ENCODE measurements at regions not wholly inside any gene's neighbourhood (a gene's known extent, or its start where the extent isn't known, plus 50 kb on each side); places are given as distances from the start of the nearest gene placed in this dataset.

DNA sequence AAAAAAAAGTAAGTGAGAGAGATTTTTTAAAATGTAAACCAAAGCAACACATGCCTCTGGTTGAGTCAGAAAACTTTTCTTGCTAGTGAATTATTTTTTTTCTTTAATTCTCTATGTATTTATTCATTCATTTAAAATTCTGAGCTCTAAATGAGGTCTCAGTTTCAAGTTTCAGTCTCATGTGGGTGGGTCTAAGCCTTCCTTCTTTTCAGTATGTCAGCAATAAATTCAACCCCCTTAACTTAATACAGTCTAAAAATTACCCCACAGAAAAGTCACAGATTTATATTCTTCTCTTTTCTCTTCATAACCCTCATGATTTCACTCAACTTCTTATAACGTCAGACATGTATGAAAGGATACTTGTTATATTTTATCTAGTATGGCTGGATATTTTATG lies 663.3 kb upstream of the PTCHD4 start:
- WGBS, result 100% methylated on average over 1 of the region's 1 CpG

DNA sequence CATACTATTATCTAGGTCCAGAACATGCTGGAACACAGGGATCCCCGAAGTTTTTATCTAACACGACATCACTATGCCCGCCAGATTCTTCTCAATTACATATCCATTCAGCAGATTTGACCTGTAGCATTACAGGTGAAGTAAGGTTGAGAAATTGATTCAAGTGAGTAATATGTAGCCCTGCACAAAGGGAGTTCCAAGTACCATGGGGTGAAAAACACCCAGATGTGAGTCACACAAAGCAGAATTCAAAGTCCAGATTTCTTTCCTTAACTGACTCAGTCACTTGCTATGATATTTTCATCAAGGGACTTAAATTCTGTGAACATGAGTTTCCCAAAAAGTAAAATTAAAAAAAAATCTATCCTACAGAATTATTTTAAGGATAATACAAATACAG lies 655.4 kb upstream of the PTCHD4 start:
- H2AFZ ChIP-seq (ENCODE audit: low read depth, low read length), result no peak overlapping the region
- H2BK5ac ChIP-seq (ENCODE audit: low read depth, low read length, poor library complexity, severe bottlenecking), result no peak overlapping the region
- H3K4me3 ChIP-seq (ENCODE audit: insufficient read depth in 1 of 2, low read depth in 1 of 2, low read length in 2 of 2), result no peak overlapping the region
- H2AK5ac ChIP-seq (ENCODE audit: low read length, severe bottlenecking), result no peak overlapping the region
- no peak overlapping the region for H4K91ac ChIP-seq (ENCODE audit: low read length)
- peak overlapping the region; percentile 59 for H3K9ac ChIP-seq (ENCODE audit: low read length)
- no peaks in the 10 kb centered on the region for H3K36me3 ChIP-seq (ENCODE audit: control insufficient read depth in 1 of 2, insufficient read depth in 2 of 2, low read depth in 1 of 2, low read length in 2 of 2)
- H3K4me2 ChIP-seq (ENCODE audit: low read length, poor library complexity, severe bottlenecking), result no peak overlapping the region
- no peaks in the 10 kb centered on the region for H3K9me3 ChIP-seq (ENCODE audit: control insufficient read depth, low read length)
- no peak for DNase-seq
- no peaks in the 10 kb centered on the region for H3K27me3 ChIP-seq (ENCODE audit: control insufficient read depth in 1 of 2, insufficient read depth in 1 of 2, low read length in 2 of 2)
- H3K4ac ChIP-seq (ENCODE audit: low read depth in 1 of 2, low read length in 2 of 2), result no peak overlapping the region
- H2BK12ac ChIP-seq (ENCODE audit: low read length in 2 of 2), result no peak overlapping the region
- no peaks in the 10 kb centered on the region for H3K79me1 ChIP-seq (replicated peaks; ENCODE audit: low read length, poor library complexity, severe bottlenecking)
- no peak overlapping the region for H2BK120ac ChIP-seq (ENCODE audit: low read depth, low read length)
- H4K8ac ChIP-seq (ENCODE audit: low read length), result no peak overlapping the region
- no peak overlapping the region for H3K14ac ChIP-seq (ENCODE audit: low read length in 2 of 2)
- H3K18ac ChIP-seq (ENCODE audit: low read depth in 1 of 2, low read length in 2 of 2), result no peak overlapping the region
- no peak overlapping the region for H3K27ac ChIP-seq (ENCODE audit: low read length, poor library complexity, severe bottlenecking)
- H2BK15ac ChIP-seq (ENCODE audit: low read depth, poor library complexity, severe bottlenecking), result no peak overlapping the region
- H3K23ac ChIP-seq (ENCODE audit: low read length in 2 of 2), result no peak overlapping the region
- no CpG with 5 or more reads among the region's 3 CpGs for WGBS
- no peaks in the 10 kb centered on the region for H3K4me1 ChIP-seq (ENCODE audit: control insufficient read depth, insufficient read depth, low read depth, low read length)

More for the DNA sequence above, 663.3 kb upstream of the PTCHD4 start:
- no peak overlapping the region for H2BK5ac ChIP-seq (ENCODE audit: low read depth, low read length, poor library complexity, severe bottlenecking)
- no peak overlapping the region for H2BK12ac ChIP-seq (ENCODE audit: low read length in 2 of 2)
- H3K23ac ChIP-seq (ENCODE audit: low read length in 2 of 2), result no peak overlapping the region
- H3K27me3 ChIP-seq (ENCODE audit: control insufficient read depth in 1 of 2, insufficient read depth in 1 of 2, low read length in 2 of 2), result no peaks in the 10 kb centered on the region
- no peak overlapping the region for H2AFZ ChIP-seq (ENCODE audit: low read depth, low read length)
- H3K18ac ChIP-seq (ENCODE audit: low read depth in 1 of 2, low read length in 2 of 2), result no peak overlapping the region
- no peak overlapping the region for H3K14ac ChIP-seq (ENCODE audit: low read length in 2 of 2)
- H2AK5ac ChIP-seq (ENCODE audit: low read length, severe bottlenecking), result no peak overlapping the region
- H3K4me3 ChIP-seq (ENCODE audit: insufficient read depth in 1 of 2, low read depth in 1 of 2, low read length in 2 of 2), result no peak overlapping the region
- no peaks in the 10 kb centered on the region for H3K4me1 ChIP-seq (ENCODE audit: control insufficient read depth, insufficient read depth, low read depth, low read length)
- H3K9me3 ChIP-seq (ENCODE audit: control insufficient read depth, low read length), result no peaks in the 10 kb centered on the region
- H4K91ac ChIP-seq (ENCODE audit: low read length), result no peak overlapping the region
- H3K36me3 ChIP-seq (ENCODE audit: control insufficient read depth in 1 of 2, insufficient read depth in 2 of 2, low read depth in 1 of 2, low read length in 2 of 2), result no peaks in the 10 kb centered on the region
- no peak overlapping the region for H3K4me2 ChIP-seq (ENCODE audit: low read length, poor library complexity, severe bottlenecking)
- no peaks in the 10 kb centered on the region for H3K79me1 ChIP-seq (replicated peaks; ENCODE audit: low read length, poor library complexity, severe bottlenecking)
- no peak overlapping the region for H3K4ac ChIP-seq (ENCODE audit: low read depth in 1 of 2, low read length in 2 of 2)
- H2BK120ac ChIP-seq (ENCODE audit: low read depth, low read length), result no peak overlapping the region
- no peak overlapping the region for H3K9ac ChIP-seq (ENCODE audit: low read length)
- H2BK15ac ChIP-seq (ENCODE audit: low read depth, poor library complexity, severe bottlenecking), result no peak overlapping the region
- H3K27ac ChIP-seq (ENCODE audit: low read length, poor library complexity, severe bottlenecking), result no peak overlapping the region
- DNase-seq, result no peak
- no peak overlapping the region for H4K8ac ChIP-seq (ENCODE audit: low read length)

DNA sequence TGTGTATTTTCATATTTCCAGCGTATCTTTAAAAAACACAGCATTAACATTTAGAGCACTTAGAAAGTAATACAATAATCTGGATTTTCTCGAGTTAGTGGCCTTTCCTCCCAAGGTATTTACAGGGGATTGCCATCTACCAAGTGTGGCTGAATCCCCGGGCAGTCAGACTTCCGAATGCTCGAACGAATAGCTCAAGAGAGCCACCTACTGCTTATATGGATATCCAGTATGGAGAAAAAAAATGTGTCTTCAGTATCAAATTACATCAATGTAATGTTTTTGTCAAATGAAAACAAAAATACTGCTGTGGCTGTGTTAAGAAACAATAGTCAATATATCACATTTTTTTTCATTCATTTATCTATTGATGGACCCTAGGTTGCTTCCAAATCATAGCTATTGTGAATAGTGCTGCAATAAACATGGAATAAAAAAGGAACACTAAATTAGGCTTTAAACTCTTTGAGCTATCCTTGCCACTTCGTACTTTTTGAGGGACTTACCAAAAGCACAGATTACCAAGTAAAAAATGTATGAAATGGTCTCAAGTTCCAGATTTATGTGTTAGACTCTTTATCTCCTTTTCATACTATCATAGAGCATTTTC lies 654.5 kb upstream of the PTCHD4 start:
- Histone ChIP-seq H3K23ac (ENCODE audit: low read length in 2 of 2) (no peak overlapping the region), H2BK120ac (ENCODE audit: low read depth, low read length) (no peak overlapping the region)

DNA sequence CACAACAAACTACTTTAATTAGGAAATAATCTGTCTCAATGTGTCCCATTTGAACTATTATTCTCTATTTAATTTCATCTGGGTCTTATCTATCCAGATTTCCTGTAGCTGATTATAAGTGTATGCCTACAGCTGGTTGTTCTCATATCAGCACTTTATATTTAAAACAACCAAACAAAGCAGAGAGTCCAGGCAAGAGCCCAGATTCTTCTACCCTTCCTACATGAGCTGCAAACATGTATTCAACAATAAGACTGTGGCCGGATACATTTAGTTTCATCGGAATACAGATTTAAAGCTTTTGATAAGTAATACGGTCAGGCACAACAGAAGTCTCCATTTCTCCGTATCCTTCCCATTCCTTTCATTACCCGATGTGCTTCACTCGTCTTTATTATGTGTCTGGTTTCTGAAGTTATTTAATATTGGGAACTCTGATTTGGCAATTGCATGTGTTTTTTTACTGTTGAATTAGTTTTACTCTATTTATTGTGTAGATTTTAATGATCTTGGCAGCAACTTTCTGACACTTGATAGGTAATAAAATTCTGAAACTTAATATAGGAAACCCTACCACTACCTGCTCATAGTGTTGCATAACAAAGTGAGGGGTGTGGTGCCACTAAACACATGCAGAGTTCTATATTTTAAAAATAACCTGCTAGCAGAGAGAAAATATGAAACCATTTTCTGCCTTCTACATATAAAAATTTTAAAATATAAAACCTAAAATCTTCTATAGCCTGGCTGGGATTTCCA lies 653.5 kb upstream of the PTCHD4 start:
- no peak overlapping the region for H3K23ac ChIP-seq (ENCODE audit: low read length in 2 of 2)
- H3K14ac ChIP-seq (ENCODE audit: low read length in 2 of 2), result no peak overlapping the region
- no peak overlapping the region for H2BK12ac ChIP-seq (ENCODE audit: low read length in 2 of 2)
- H3K36me3 ChIP-seq (ENCODE audit: control insufficient read depth in 1 of 2, insufficient read depth in 2 of 2, low read depth in 1 of 2, low read length in 2 of 2), result no peaks in the 10 kb centered on the region
- no peak overlapping the region for H2AFZ ChIP-seq (ENCODE audit: low read depth, low read length)
- no peak overlapping the region for H4K91ac ChIP-seq (ENCODE audit: low read length)
- H2BK5ac ChIP-seq (ENCODE audit: low read depth, low read length, poor library complexity, severe bottlenecking), result no peak overlapping the region
- no peaks in the 10 kb centered on the region for H3K79me1 ChIP-seq (replicated peaks; ENCODE audit: low read length, poor library complexity, severe bottlenecking)
- H3K18ac ChIP-seq (ENCODE audit: low read depth in 1 of 2, low read length in 2 of 2), result no peak overlapping the region
- no peak overlapping the region for H2BK15ac ChIP-seq (ENCODE audit: low read depth, poor library complexity, severe bottlenecking)
- no peak overlapping the region for H4K8ac ChIP-seq (ENCODE audit: low read length)
- no peaks in the 10 kb centered on the region for H3K9me3 ChIP-seq (ENCODE audit: control insufficient read depth, low read length)
- H3K4me1 ChIP-seq (ENCODE audit: control insufficient read depth, insufficient read depth, low read depth, low read length), result no peaks in the 10 kb centered on the region
- 87% methylated on average over 5 of the region's 6 CpGs for WGBS
- no peak overlapping the region for H2BK120ac ChIP-seq (ENCODE audit: low read depth, low read length)
- no peak overlapping the region for H3K4me2 ChIP-seq (ENCODE audit: low read length, poor library complexity, severe bottlenecking)
- no peak overlapping the region for H3K4me3 ChIP-seq (ENCODE audit: insufficient read depth in 1 of 2, low read depth in 1 of 2, low read length in 2 of 2)
- DNase-seq, result no peak
- no peak overlapping the region for H3K27ac ChIP-seq (ENCODE audit: low read length, poor library complexity, severe bottlenecking)
- no peak overlapping the region for H2AK5ac ChIP-seq (ENCODE audit: low read length, severe bottlenecking)
- H3K9ac ChIP-seq (ENCODE audit: low read length), result peak overlapping the region; percentile 39
- H3K4ac ChIP-seq (ENCODE audit: low read depth in 1 of 2, low read length in 2 of 2), result no peak overlapping the region
- H3K27me3 ChIP-seq (ENCODE audit: control insufficient read depth in 1 of 2, insufficient read depth in 1 of 2, low read length in 2 of 2), result no peaks in the 10 kb centered on the region

More for the DNA sequence above, 654.5 kb upstream of the PTCHD4 start:
- H3K27ac ChIP-seq (ENCODE audit: low read length, poor library complexity, severe bottlenecking), result no peak overlapping the region
- no peaks in the 10 kb centered on the region for H3K36me3 ChIP-seq (ENCODE audit: control insufficient read depth in 1 of 2, insufficient read depth in 2 of 2, low read depth in 1 of 2, low read length in 2 of 2)
- no peaks in the 10 kb centered on the region for H3K27me3 ChIP-seq (ENCODE audit: control insufficient read depth in 1 of 2, insufficient read depth in 1 of 2, low read length in 2 of 2)
- H2AK5ac ChIP-seq (ENCODE audit: low read length, severe bottlenecking), result no peak overlapping the region
- H3K4me1 ChIP-seq (ENCODE audit: control insufficient read depth, insufficient read depth, low read depth, low read length), result no peaks in the 10 kb centered on the region
- no peak overlapping the region for H3K4me2 ChIP-seq (ENCODE audit: low read length, poor library complexity, severe bottlenecking)
- H3K4me3 ChIP-seq (ENCODE audit: insufficient read depth in 1 of 2, low read depth in 1 of 2, low read length in 2 of 2), result no peak overlapping the region
- peak; percentile 66 for DNase-seq
- H4K8ac ChIP-seq (ENCODE audit: low read length), result no peak overlapping the region
- no peak overlapping the region for H2BK15ac ChIP-seq (ENCODE audit: low read depth, poor library complexity, severe bottlenecking)
- 10% methylated on average over 7 of the region's 7 CpGs for WGBS
- H3K18ac ChIP-seq (ENCODE audit: low read depth in 1 of 2, low read length in 2 of 2), result no peak overlapping the region
- H3K14ac ChIP-seq (ENCODE audit: low read length in 2 of 2), result no peak overlapping the region
- H2BK12ac ChIP-seq (ENCODE audit: low read length in 2 of 2), result no peak overlapping the region
- H4K91ac ChIP-seq (ENCODE audit: low read length), result no peak overlapping the region
- H2AFZ ChIP-seq (ENCODE audit: low read depth, low read length), result no peak overlapping the region
- H3K4ac ChIP-seq (ENCODE audit: low read depth in 1 of 2, low read length in 2 of 2), result no peak overlapping the region
- H3K79me1 ChIP-seq (replicated peaks; ENCODE audit: low read length, poor library complexity, severe bottlenecking), result no peaks in the 10 kb centered on the region
- peak overlapping the region; percentile 59 for H3K9ac ChIP-seq (ENCODE audit: low read length)
- H3K9me3 ChIP-seq (ENCODE audit: control insufficient read depth, low read length), result no peaks in the 10 kb centered on the region
- H2BK5ac ChIP-seq (ENCODE audit: low read depth, low read length, poor library complexity, severe bottlenecking), result no peak overlapping the region
